DMS114 treated with DMSO at 0.1 percent for 48 hours (cell line): ENCODE measurements at regions not wholly inside any gene's neighbourhood (a gene's known extent, or its start where the extent isn't known, plus 50 kb on each side); places are given as distances from the start of the nearest gene placed in this dataset.
A peak's percentile ranks its signal among the peaks of the same experiment; 100 is the strongest.

ENCODE experiments used
- DNase-seq: peaks from one replicate; lab custom pipeline; 2025; ENCODE audit not compliant: unreplicated experiment; lab: John Stamatoyannopoulos, UW

GRCh38 chr12:20213723-20214625, 154.4 kb upstream of the PDE3A start:
- DNase-seq, result no peak

DNA sequence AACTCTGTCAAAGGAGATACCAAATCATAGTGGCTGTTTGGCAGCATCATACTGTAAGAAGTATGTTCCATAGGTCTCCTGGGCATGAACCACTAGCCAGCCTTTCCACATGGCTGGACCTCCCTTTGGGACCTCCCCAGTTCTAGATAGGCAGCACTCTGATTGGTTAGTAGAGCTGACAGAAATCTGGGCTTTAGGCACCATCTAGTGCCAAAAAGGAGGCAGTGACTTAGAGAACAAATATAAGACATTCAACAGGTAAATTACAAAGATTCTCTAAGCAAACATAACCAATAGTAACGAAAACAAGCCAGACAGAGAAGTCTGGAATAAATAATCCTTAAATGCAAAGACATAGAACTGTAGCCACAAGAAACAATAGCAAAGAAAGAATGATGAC, 148.0 kb upstream of the PDE3A start:
- DNase-seq, result peak; percentile 26

- DNase-seq, result no peak
Measured at GRCh38 chr12:20232931-20233675, 135.2 kb upstream of the PDE3A start.

- no peak for DNase-seq
Measured at GRCh38 chr12:20234474-20234873, 133.9 kb upstream of the PDE3A start.

DNA sequence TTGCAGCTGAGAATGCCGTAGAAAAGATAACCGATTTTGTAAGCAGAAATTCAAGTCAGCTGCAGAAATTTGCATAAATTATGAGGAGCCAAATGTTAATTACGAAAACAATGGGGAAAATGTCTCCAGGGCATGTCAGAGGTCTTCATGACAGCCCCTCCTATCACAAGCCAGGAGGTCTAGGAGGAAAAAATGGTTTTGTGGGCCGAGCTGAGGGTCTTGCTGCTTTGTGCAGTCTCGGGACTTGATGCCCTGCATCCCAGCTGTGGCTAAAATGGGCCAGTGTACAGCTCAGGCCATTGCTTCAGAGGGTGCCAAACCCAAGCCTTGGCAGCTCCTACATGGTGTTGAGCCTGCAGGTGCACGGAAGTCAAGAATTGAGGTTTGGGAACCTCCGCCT, 131.2 kb upstream of the PDE3A start:
- no peak for DNase-seq

GRCh38 chr12:20245491-20245890, 122.8 kb upstream of the PDE3A start:
- DNase-seq, result no peak

- no peak for DNase-seq
Measured at GRCh38 chr12:20248646-20249045, 119.7 kb upstream of the PDE3A start.

DNA sequence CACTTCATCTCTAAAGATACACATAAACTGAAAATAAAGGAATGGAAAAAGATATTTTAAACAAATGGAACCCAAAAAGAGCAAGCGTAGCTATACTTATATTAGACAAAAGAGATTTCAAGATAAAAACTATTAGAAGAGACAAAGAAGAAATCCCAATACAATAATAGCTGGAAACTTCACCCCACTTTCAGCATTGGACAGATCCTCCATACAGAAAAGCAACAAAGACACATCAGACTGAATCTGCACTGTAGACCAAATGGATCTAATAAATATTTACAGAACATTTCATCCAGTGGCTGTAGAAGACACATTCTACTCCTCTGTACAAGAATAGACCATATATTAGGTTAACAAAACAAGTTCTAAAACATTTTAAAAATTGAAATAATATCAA, 117.6 kb upstream of the PDE3A start:
- no peak for DNase-seq

- DNase-seq, result no peak
Measured at GRCh38 chr12:20257311-20257710, 111.0 kb upstream of the PDE3A start.

DNA sequence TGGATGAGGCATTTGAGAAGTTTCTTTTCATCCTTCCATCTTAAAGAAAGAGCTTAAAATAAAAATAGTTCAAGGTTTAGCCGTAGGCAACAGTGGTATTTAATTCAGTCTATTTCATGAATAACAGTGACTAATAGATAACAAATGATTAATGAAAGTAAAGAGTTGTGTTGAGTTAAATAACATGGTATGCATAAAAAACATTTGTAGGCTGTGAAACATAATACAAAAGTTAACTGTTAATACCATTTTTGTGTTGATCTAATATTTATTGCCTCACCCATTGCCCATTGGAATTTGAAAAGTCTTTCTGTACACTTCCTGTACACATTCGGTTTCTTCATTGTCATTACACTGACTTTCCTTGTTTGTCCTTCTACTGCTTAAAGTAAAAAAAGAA, 108.6 kb upstream of the PDE3A start:
- DNase-seq, result no peak

DNA sequence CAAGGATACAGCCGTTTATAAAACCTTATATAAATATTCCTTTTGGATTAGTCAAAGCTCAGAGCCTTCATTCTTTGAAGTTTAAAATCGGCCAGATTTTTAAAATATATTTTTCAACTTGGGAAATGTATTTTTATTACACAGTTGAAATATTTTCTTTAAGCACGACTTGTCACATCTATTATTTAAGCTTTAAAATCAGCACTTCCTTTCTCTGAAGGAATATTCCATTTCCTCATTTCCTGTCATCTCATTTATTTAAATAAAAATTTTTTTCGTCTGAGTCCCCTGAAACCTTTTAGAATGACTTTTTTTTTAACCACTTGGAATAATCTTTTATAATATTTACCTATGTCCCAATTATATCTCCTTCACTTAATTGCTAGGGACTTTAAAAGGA, 107.5 kb upstream of the PDE3A start:
- DNase-seq, result no peak

- no peak for DNase-seq
Measured at GRCh38 chr12:20262119-20262518, 106.2 kb upstream of the PDE3A start.

GRCh38 chr12:20264026-20264425, 104.3 kb upstream of the PDE3A start:
- DNase-seq, result no peak

DNA sequence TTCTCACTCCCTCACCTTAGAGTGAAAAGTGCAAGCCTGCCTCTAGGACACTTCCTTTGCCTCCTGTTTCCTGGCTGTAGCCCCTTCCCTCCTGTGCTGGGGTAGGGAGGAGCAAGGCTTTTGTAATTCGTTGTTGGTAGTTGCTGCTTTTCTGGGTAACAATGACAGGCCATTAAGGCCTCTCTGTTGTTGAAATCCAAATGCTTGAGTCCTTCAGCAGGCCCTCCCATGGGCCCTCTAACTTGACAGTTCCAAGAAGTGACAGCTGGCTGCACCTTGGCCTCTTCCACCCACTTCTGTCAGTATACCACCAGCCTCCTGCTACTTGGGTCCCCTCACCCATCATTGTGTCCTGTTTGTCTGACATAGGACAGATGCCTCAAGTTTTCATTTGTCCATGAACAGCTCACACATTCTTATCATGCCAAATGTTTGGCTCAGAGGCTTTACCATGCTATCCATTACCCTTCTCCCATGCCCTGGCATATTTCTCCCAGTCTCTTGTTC, 103.7 kb upstream of the PDE3A start:
- no peak for DNase-seq

GRCh38 chr12:20268121-20268732, 100.1 kb upstream of the PDE3A start:
- DNase-seq, result no peak

DNA sequence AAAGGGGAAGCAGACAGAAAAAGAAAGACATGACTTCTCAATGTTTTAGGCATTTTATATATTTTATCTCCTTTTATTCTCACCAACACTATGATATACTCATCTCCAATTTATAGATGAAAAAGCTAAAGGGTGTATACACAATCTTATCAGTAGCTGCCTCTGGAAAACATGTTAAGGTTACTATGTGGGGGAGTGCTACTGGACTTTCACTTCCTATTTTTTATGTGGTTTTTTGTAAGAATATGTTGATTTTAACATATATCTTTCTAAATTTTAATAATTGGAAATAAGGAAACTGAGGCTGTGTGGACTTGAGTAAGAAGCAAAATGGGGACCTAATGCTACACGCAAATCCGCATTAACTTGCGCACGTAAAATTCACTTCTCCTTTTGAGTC, 99.6 kb upstream of the PDE3A start:
- DNase-seq, result no peak

- DNase-seq, result no peak
Measured at GRCh38 chr12:20269337-20270067, 98.8 kb upstream of the PDE3A start.

- DNase-seq, result no peak
Measured at GRCh38 chr12:20270557-20270956, 97.8 kb upstream of the PDE3A start.

- DNase-seq, result no peak
Measured at GRCh38 chr12:20272161-20272560, 96.2 kb upstream of the PDE3A start.

DNA sequence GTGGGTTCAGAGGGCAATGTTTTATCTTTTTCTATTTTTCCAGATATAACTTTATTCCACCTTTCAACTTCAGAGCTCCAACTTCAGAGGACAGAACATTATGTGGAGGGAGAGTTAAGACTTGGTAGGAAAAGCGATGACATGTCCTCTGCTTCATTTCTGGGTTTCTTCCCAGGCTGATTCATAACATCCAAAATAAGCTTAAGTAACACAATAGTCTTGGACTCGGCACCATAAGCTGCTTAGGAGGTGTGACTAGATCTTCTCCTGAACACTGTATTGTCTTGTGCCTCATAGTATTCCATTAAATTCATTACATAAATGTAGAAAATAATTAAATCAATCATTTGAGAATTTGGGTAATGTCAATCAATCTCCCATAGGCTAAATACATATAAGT, 95.5 kb upstream of the PDE3A start:
- no peak for DNase-seq

GRCh38 chr12:20274008-20274407, 94.3 kb upstream of the PDE3A start:
- DNase-seq, result no peak
